HL-60 (cell line): ENCODE measurements at regions not wholly inside any gene's neighbourhood (a gene's known extent, or its start where the extent isn't known, plus 50 kb on each side); places are given as distances from the start of the nearest gene placed in this dataset.

Experiments used
- DNase-seq, 2 experiments: peaks; one replicate each; pipeline ENCODE4 v3.0.0-alpha.2; 2010 to 2020; ENCODE audit warnings: low read depth in 1 of 2, low spot score in 1 of 2
- H3K27ac ChIP-seq: fragments of 250-450 bp; sonication (Bioruptor Pico); replicated peaks from 2 replicates; pipeline ENCODE4 v1.5.1; 2020; ENCODE audit warnings: mild to moderate bottlenecking, moderate library complexity
- H3K27me3 ChIP-seq: fragments of 250-450 bp; sonication (Bioruptor Pico); 2 replicates; pipeline ENCODE4 v1.5.1; 2021; ENCODE audit warnings: mild to moderate bottlenecking, moderate library complexity; ENCODE audit not compliant: insufficient read depth, poor library complexity, severe bottlenecking
- H3K4me3 ChIP-seq: replicated peaks from 2 replicates; pipeline ENCODE4 v1.5.1; 2011; ENCODE audit warnings: mild to moderate bottlenecking, control low read depth, low read length; ENCODE audit not compliant: insufficient read depth
- CTCF ChIP-seq: IDR thresholded peaks from one replicate; pipeline ENCODE4 v1.5.1; 2011; ENCODE audit warnings: low read length, control low read depth, inconsistent platforms; ENCODE audit not compliant: insufficient read depth
- GABPA ChIP-seq: IDR thresholded peaks from 2 replicates; pipeline ENCODE4 v1.6.1; 2012; ENCODE audit warnings: low read depth
- POLR2AphosphoS5 ChIP-seq: IDR thresholded peaks from 2 replicates; pipeline ENCODE4 v1.6.1; 2012; ENCODE audit warnings: low read depth
- REST ChIP-seq: IDR thresholded peaks from 2 replicates; pipeline ENCODE4 v1.6.1; 2012; ENCODE audit warnings: low read depth; ENCODE audit not compliant: insufficient replicate concordance
- SPI1 ChIP-seq: IDR thresholded peaks from 2 replicates; pipeline ENCODE4 v1.6.1; 2012; ENCODE audit warnings: low read depth, mild to moderate bottlenecking, borderline replicate concordance

GRCh38 chr1:212554401-212554800 is 54.2 kb upstream of the ATF3 start:
- no peak overlapping the region for H3K27ac ChIP-seq
- no peak for DNase-seq
- TF ChIP-seq GABPA (no peak), POLR2AphosphoS5 (no peak), SPI1 (no peak), CTCF (no peak)
- H3K27me3 ChIP-seq = no peaks in the 10 kb centered on the region
- H3K4me3 ChIP-seq = no peak overlapping the region

- Histone ChIP-seq H3K27me3 (no peaks in the 10 kb centered on the region), H3K4me3 (no peak overlapping the region), H3K27ac (no peak overlapping the region)
- TF ChIP-seq GABPA (no peak), SPI1 (no peak), REST (no peak), CTCF (no peak)
- DNase-seq = no peak
Measured at GRCh38 chr1:212555426-212555825, 53.1 kb upstream of the ATF3 start.

GRCh38 chr1:212556822-212557549 is 51.6 kb upstream of the ATF3 start:
- Histone ChIP-seq H3K27me3 (no peaks in the 10 kb centered on the region), H3K27ac (no peak overlapping the region), H3K4me3 (no peak overlapping the region)
- TF ChIP-seq GABPA = no peak
- TF ChIP-seq CTCF = no peak
- TF ChIP-seq POLR2AphosphoS5 = no peak
- TF ChIP-seq SPI1 = no peak
- TF ChIP-seq REST = no peak
- no peak for DNase-seq
